ENCODE measurements at regions not wholly inside any gene's neighbourhood (a gene's known extent, or its start where the extent isn't known, plus 50 kb on each side); places are given as distances from the start of the nearest gene placed in this dataset.

- H3K79me1 ChIP-seq (ENCODE audit: low read depth, low read length), result no peaks in the 10 kb centered on the region
- H3K23ac ChIP-seq (ENCODE audit: insufficient read length), result no peak overlapping the region
- H3K4me2 ChIP-seq (ENCODE audit: insufficient read depth in 1 of 2, low read depth in 2 of 2, low read length in 2 of 2), result no peak overlapping the region
- H2BK5ac ChIP-seq (ENCODE audit: low read depth, low read length), result no peak overlapping the region
- no peak overlapping the region for H3K56ac ChIP-seq (replicated peaks; ENCODE audit: insufficient read length, low read depth, low read length)
- no peak overlapping the region for H2AK5ac ChIP-seq (ENCODE audit: low read depth, low read length)
- no peaks in the 10 kb centered on the region for H3K27me3 ChIP-seq (replicated peaks in 1 of 4; ENCODE audit: control insufficient read depth in 3 of 4, extremely low read depth in 1 of 4, insufficient read depth in 3 of 4, low read length in 3 of 4)
- H4K8ac ChIP-seq (ENCODE audit: extremely low read depth, insufficient read depth, low read length), result no peak overlapping the region
- 90% methylated on average over 5 of the region's 5 CpGs; no CpG with 5 or more reads in 1 of the 2 experiments for WGBS, 2 experiments (ENCODE audit: extremely low coverage in 1 of 2, insufficient coverage in 1 of 2, insufficient read length in 1 of 2, insufficient replicate concordance in 2 of 2, low coverage in 1 of 2, low lambda C conversion rate in 2 of 2, missing lambda C conversion rate in 1 of 2)
- no peaks in the 10 kb centered on the region for H4K20me1 ChIP-seq (replicated peaks in 1 of 2; ENCODE audit: control insufficient read depth in 1 of 2, insufficient read depth in 2 of 2, low read length in 2 of 2)
- H2BK15ac ChIP-seq (ENCODE audit: low read length), result no peak overlapping the region
- ChIA-PET POLR2A (ENCODE audit: partially characterized antibody) (no interaction called here), CTCF (ENCODE audit: partially characterized antibody) (interaction anchor here (0.6 to 2.9 kb wide), 5 partner anchors 17 to 130 kb away, joined by 3 to 10 read pairs (median 3); no protein-coding TSS in a partner anchor)
- FAIRE-seq, result no peak
- H3K4me3 ChIP-seq (ENCODE audit: extremely low read depth in 1 of 4, insufficient read depth in 2 of 4, low read depth in 3 of 4, low read length in 4 of 4), result no peak overlapping the region
- H3K18ac ChIP-seq (ENCODE audit: extremely low read depth, low read length), result no peak overlapping the region
- no peak overlapping the region for H3K9ac ChIP-seq (replicated peaks in 1 of 4; ENCODE audit: extremely low read depth in 1 of 4, low read depth in 3 of 4, low read length in 3 of 4)
- peaks cover 0 to 6% (median 0%) of the 10 kb centered on the region in 4 experiments; a peak in 2 of 7 replicates for H3K4me1 ChIP-seq (replicated peaks in 1 of 4; ENCODE audit: control insufficient read depth in 3 of 4, insufficient read depth in 4 of 4, low read length in 3 of 4)
- H2AFZ ChIP-seq (ENCODE audit: low read length), result no peak overlapping the region
- H3K9me3 ChIP-seq (ENCODE audit: insufficient read depth in 2 of 2, low read depth in 1 of 2, low read length in 1 of 2), result no peaks in the 10 kb centered on the region
- no peaks in the 10 kb centered on the region for H3K79me2 ChIP-seq (ENCODE audit: control insufficient read depth in 1 of 2, insufficient read depth in 2 of 2, low read length in 2 of 2)
- H2BK20ac ChIP-seq (ENCODE audit: low read length), result no peak overlapping the region
- H4K5ac ChIP-seq (ENCODE audit: insufficient read length, low read depth, low read length), result no peak overlapping the region
- H3K14ac ChIP-seq (ENCODE audit: insufficient read length), result no peak overlapping the region
- H3K27ac ChIP-seq (ENCODE audit: low read depth, low read length), result no peak overlapping the region
- no peaks in the 10 kb centered on the region for H3K36me3 ChIP-seq (ENCODE audit: control insufficient read depth in 2 of 4, insufficient read depth in 4 of 4, low read length in 3 of 4)
- no peak for DNase-seq (ENCODE audit: low read depth in 1 of 2, low spot score in 2 of 2)
- no peak overlapping the region for H4K91ac ChIP-seq (replicated peaks; ENCODE audit: insufficient read length, low read length)
- H3K23me2 ChIP-seq (ENCODE audit: low read depth, low read length), result no peaks in the 10 kb centered on the region
- no peak overlapping the region for H3K4ac ChIP-seq (replicated peaks; ENCODE audit: insufficient read length, low read depth, low read length)
- H2BK12ac ChIP-seq (ENCODE audit: low read depth, low read length), result no peak overlapping the region
- H2BK120ac ChIP-seq (replicated peaks; ENCODE audit: low read depth, low read length), result no peak overlapping the region
- no peak for TF ChIP-seq NANOG (IDR thresholded peaks at IDR 0.05; ENCODE audit: insufficient read depth, low read depth, low read length, poor library complexity, severe bottlenecking)
- no peak for TF ChIP-seq TAF7 (optimal IDR thresholded peaks at IDR 0.05; ENCODE audit: borderline replicate concordance, low read depth, low read length)
- no peak for TF ChIP-seq ASH2L (IDR thresholded peaks at IDR 0.05; ENCODE audit: low read length)
- no peak for TF ChIP-seq RXRA (IDR thresholded peaks at IDR 0.05; ENCODE audit: insufficient read depth, low read depth, low read length)
- TF ChIP-seq KDM4A (IDR thresholded peaks at IDR 0.05; ENCODE audit: low read depth, low read length, severe bottlenecking), result no peak
- no peak for TF ChIP-seq MAFK (IDR thresholded peaks at IDR 0.05; ENCODE audit: low read depth, low read length)
- TF ChIP-seq BACH1 (IDR thresholded peaks at IDR 0.05; ENCODE audit: low read length), result no peak
- no peak for TF ChIP-seq CTBP2 (IDR thresholded peaks at IDR 0.05; ENCODE audit: borderline replicate concordance, insufficient read depth, insufficient read length, low read length)
- TF ChIP-seq CHD1 (IDR thresholded peaks at IDR 0.05; ENCODE audit: low read depth, low read length), result no peak
- no peak for TF ChIP-seq POLR2A (IDR thresholded peaks at IDR 0.05; ENCODE audit: control extremely low read depth in 1 of 2, low read depth in 2 of 2, low read length in 2 of 2)
- no peak for TF ChIP-seq SUZ12 (IDR thresholded peaks at IDR 0.05; ENCODE audit: low read length)
- no peak for TF ChIP-seq TBP (IDR thresholded peaks at IDR 0.05; ENCODE audit: low read depth, low read length)
- no peak for TF ChIP-seq CREB1 (IDR thresholded peaks at IDR 0.05)
- TF ChIP-seq GTF2F1 (IDR thresholded peaks at IDR 0.05; ENCODE audit: borderline replicate concordance, low read depth, low read length), result no peak
- no peak for TF ChIP-seq EP300 (IDR thresholded peaks at IDR 0.05; ENCODE audit: borderline replicate concordance in 1 of 2, low read depth in 2 of 2, low read length in 2 of 2)
- no peak for TF ChIP-seq RBBP5 (IDR thresholded peaks at IDR 0.05; ENCODE audit: borderline replicate concordance, low read depth, low read length)
These were observed 68.3 kb upstream of the ZCCHC2 start for GRCh38 chr18:62454527-62454926.
